PC-3 (cell line): ENCODE measurements at regions not wholly inside any gene's neighbourhood (a gene's known extent, or its start where the extent isn't known, plus 50 kb on each side); places are given as distances from the start of the nearest gene placed in this dataset.

Experiments
- ATAC-seq: fragments of 200-7000 bp; cut with Tn5 transposase; 2 replicates; pipeline ENCODE4 v1.9.1; 2020; ENCODE audit warnings: mild to moderate bottlenecking, moderate library complexity
- BruUV-seq: library from RNA; stranded (reverse); fragments of 400-500 nt; replicated peaks from 2 replicates; lab custom pipeline; 2021; lab: Mats Ljungman, UMichigan
- CTCF ChIA-PET: fragments of 300-600 bp; sonication (Branson Sonifier 250); formaldehyde crosslinking; loops from one replicate; lab custom pipeline; 2022; ENCODE audit warnings: antibody characterized with exemption; lab: Charles Lee
- POLR2A ChIA-PET: fragments of 300-600 bp; sonication (Branson Sonifier 250); formaldehyde crosslinking; loops from one replicate; lab custom pipeline; 2022; ENCODE audit warnings: antibody characterized with exemption; ENCODE audit not compliant: unreplicated experiment; lab: Charles Lee
- DNase-seq: peaks from one replicate; pipeline ENCODE4 v3.0.0-alpha.2; 2015
- H2AFZ ChIP-seq: fragments of 300-600 bp; sonication (generic); 2 replicates; pipeline ENCODE4 v1.6.0; 2016; ENCODE audit warnings: antibody characterized with exemption, low read length
- H3F3A ChIP-seq: fragments of 300-600 bp; sonication (generic); one replicate; pipeline ENCODE4 v1.6.0; 2017; ENCODE audit warnings: antibody characterized with exemption, low read length, control low read depth, mild to moderate bottlenecking; ENCODE audit not compliant: unreplicated experiment
- H3K27ac ChIP-seq: fragments of 300-600 bp; sonication (generic); 2 replicates; pipeline ENCODE4 v1.5.1; 2016; ENCODE audit warnings: mild to moderate bottlenecking, low read length
- H3K27me3 ChIP-seq: fragments of 300-600 bp; sonication (generic); 2 replicates; pipeline ENCODE4 v1.6.1; 2016; ENCODE audit warnings: low read length, mixed read lengths
- H3K36me3 ChIP-seq: fragments of 300-600 bp; sonication (generic); 2 replicates; pipeline ENCODE4 v1.6.1; 2016; ENCODE audit warnings: low read depth, mixed run types, low read length, mixed read lengths
- H3K4me1 ChIP-seq: fragments of 300-600 bp; sonication (generic); 2 replicates; pipeline ENCODE4 v1.5.1; 2016; ENCODE audit warnings: low read length; ENCODE audit not compliant: insufficient read depth
- H3K4me2 ChIP-seq: fragments of 300-600 bp; sonication (generic); 2 replicates; pipeline ENCODE4 v1.6.0; 2016; ENCODE audit warnings: low read length
- H3K4me3 ChIP-seq: fragments of 300-600 bp; sonication (generic); 2 replicates; pipeline ENCODE4 v1.5.1; 2016; ENCODE audit warnings: mild to moderate bottlenecking, low read length, mixed read lengths
- H3K79me2 ChIP-seq: fragments of 300-600 bp; sonication (generic); 2 replicates; pipeline ENCODE4 v1.6.1; 2017; ENCODE audit warnings: low read length, mixed read lengths
- H3K9ac ChIP-seq: fragments of 300-600 bp; sonication (generic); 2 replicates; pipeline ENCODE4 v1.6.0; 2016; ENCODE audit warnings: mild to moderate bottlenecking, low read length
- H3K9me2 ChIP-seq: fragments of 300-600 bp; sonication (generic); replicated peaks from 2 replicates; pipeline ENCODE4 v1.6.1; 2016; ENCODE audit warnings: mixed run types, low read length, mixed read lengths
- H3K9me3 ChIP-seq: fragments of 300-600 bp; sonication (generic); 2 replicates; pipeline ENCODE4 v1.6.1; 2016; ENCODE audit warnings: low read length, mixed read lengths
- H4K20me1 ChIP-seq: fragments of 300-600 bp; sonication (generic); 2 replicates; pipeline ENCODE4 v1.6.1; 2016; ENCODE audit warnings: low read length, mixed read lengths
- EZH2 ChIP-seq: fragments of 300-600 bp; sonication (generic); IDR thresholded peaks from one replicate; pipeline ENCODE4 v1.6.1; 2017; ENCODE audit warnings: antibody characterized with exemption, mild to moderate bottlenecking, low read length; ENCODE audit not compliant: unreplicated experiment
- EZH2phosphoT487 ChIP-seq: fragments of 300-600 bp; sonication (generic); IDR thresholded peaks from 2 replicates; pipeline ENCODE4 v1.6.1; 2018; ENCODE audit warnings: mild to moderate bottlenecking, antibody characterized with exemption, low read length, borderline replicate concordance
- intact Hi-C: fragments of 100-400 bp; cut with micrococcal nuclease; formaldehyde crosslinking; loops from 2 replicates; pipeline ENCODE4 v1.9.0; 2023
- TF ChIP-seq, protein P1 (sequence below): fragments of 300-600 bp; sonication (generic); conservative IDR thresholded peaks from 2 replicates; pipeline ENCODE4 v1.5.1; 2017; ENCODE audit warnings: antibody characterized with exemption, low read depth, mild to moderate bottlenecking, low read length

DNA sequence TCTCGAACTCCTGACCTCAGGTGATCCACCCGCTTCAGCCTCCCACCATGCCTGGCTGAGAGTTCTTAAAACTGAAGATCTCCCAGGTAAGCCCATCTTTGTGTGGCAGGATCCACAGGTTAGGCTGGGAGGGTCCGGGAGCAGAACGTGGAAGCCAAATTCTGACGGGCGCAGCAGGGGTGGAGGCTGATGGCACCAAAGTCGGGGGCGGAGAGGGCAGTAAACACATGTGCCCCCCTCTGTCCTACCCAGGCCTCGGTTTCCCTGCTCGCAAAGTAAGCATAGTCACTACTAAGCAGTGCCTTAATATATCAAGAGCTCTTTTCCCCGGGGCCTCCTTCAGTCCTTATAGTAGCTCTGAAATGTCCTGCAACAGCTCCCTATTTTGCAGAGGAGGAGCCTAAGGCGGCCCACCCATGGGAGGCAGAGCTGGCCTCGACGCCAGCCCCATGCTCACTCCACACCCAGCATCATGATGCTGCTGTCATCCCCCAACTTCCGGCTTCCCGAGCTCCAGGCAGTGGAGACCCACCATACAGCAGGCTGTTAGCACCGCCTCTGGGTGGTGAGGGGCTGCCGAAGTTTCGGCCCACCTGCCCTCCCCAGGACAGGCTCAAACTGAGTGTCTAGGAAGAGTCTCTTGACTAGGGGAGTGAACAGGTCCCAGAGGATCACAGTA is 230.0 kb downstream of the CTTN start:
- Histone ChIP-seq H3K9ac (no peak overlapping the region), H3K36me3 (no peaks in the 10 kb centered on the region), H3K9me3 (no peaks in the 10 kb centered on the region), H3K4me2 (no peak overlapping the region), H3K79me2 (no peaks in the 10 kb centered on the region), H4K20me1 (no peaks in the 10 kb centered on the region), H3K4me1 (no peaks in the 10 kb centered on the region), H2AFZ (no peak overlapping the region), H3K27me3 (no peaks in the 10 kb centered on the region), H3K27ac (no peak overlapping the region), H3F3A (no peaks in the 10 kb centered on the region), H3K4me3 (no peak overlapping the region), H3K9me2 (no peaks in the 10 kb centered on the region)
- no peak for DNase-seq
- CTCF ChIA-PET, result interaction anchor here (0.6 kb wide), 1 partner anchor 15 kb away, joined by 4 read pairs; no protein-coding TSS in a partner anchor
- BruUV-seq, result no TSS peak
- intact Hi-C loops, result no loop called here
- POLR2A ChIA-PET, result no interaction called here
- TF ChIP-seq, protein P1, sequence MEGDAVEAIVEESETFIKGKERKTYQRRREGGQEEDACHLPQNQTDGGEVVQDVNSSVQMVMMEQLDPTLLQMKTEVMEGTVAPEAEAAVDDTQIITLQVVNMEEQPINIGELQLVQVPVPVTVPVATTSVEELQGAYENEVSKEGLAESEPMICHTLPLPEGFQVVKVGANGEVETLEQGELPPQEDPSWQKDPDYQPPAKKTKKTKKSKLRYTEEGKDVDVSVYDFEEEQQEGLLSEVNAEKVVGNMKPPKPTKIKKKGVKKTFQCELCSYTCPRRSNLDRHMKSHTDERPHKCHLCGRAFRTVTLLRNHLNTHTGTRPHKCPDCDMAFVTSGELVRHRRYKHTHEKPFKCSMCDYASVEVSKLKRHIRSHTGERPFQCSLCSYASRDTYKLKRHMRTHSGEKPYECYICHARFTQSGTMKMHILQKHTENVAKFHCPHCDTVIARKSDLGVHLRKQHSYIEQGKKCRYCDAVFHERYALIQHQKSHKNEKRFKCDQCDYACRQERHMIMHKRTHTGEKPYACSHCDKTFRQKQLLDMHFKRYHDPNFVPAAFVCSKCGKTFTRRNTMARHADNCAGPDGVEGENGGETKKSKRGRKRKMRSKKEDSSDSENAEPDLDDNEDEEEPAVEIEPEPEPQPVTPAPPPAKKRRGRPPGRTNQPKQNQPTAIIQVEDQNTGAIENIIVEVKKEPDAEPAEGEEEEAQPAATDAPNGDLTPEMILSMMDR, result no peak
- TF ChIP-seq EZH2phosphoT487 (no peak), EZH2 (no peak)
- ATAC-seq, result no peak

DNA sequence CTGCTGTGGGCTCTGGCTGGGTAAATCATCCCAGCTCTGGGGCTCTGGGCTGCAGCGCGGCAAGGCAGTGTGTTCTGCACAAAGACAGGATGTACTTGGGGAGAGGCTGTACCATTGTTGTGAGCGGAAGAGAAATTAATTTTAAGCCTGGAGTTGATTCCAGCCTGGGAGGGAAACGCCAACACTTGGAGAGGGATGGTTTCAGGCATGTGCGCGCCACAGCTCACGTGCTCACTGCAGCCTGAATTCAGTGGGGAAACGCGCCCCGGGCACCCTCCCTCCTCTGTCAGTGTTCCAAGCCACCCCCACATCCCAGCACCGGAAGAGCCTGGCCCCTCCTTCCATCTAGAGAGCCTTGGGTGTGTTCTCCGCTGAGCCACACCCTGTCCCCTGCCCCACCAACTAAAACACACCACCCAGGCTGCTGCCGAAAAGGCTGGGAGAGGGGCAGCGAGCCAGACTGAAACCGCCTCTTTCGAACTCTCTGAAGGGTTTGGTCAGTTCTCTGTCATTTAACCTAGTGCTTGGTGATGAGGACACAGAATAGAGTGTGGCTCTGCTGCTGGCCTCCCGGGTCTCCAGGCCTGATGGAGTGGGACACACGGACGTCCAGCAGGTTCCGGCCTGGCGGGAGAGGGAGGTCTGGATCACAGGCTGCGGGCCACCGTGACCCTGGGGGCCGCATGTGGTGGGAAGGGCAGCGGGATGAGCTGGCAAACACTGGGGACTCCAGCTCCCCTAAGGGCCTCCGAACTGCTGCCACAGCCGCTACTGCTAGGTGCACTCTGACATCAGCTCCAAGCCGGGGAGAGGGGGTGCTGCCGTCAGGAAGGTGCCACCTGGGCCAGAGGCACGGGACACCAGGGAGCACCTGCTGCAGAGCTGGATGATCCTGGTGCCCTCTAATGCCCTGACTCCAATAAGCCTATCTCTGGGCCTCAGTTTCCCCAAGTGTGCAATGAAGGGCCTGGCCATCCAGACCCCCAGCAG is 230.8 kb downstream of the CTTN start:
- H3K9me3 ChIP-seq, result no peaks in the 10 kb centered on the region
- ChIA-PET CTCF (no interaction called here), POLR2A (no interaction called here)
- TF ChIP-seq EZH2 (no peak), EZH2phosphoT487 (no peak)
- TF ChIP-seq, protein P1, result no peak
- H3K27ac ChIP-seq, result no peak overlapping the region
- no peaks in the 10 kb centered on the region for H3K9me2 ChIP-seq
- H3K4me2 ChIP-seq, result no peak overlapping the region
- intact Hi-C loops, result no loop called here
- no peak overlapping the region for H2AFZ ChIP-seq
- no peaks in the 10 kb centered on the region for H3K79me2 ChIP-seq
- no peaks in the 10 kb centered on the region for H3K27me3 ChIP-seq
- BruUV-seq, result no TSS peak
- no peak overlapping the region for H3K9ac ChIP-seq
- H3F3A ChIP-seq, result no peaks in the 10 kb centered on the region
- DNase-seq (no peak), ATAC-seq (no peak)
- H3K4me1 ChIP-seq, result no peaks in the 10 kb centered on the region
- no peak overlapping the region for H3K4me3 ChIP-seq
- H3K36me3 ChIP-seq, result no peaks in the 10 kb centered on the region
- no peaks in the 10 kb centered on the region for H4K20me1 ChIP-seq
